ENCODE measurements at regions not wholly inside any gene's neighbourhood (a gene's known extent, or its start where the extent isn't known, plus 50 kb on each side); places are given as distances from the start of the nearest gene placed in this dataset.

- ChIA-PET POLR2A (ENCODE audit: low non-redundant PET) (no interaction called here), CTCF (no interaction called here)
- Histone ChIP-seq H3K36me3 (ENCODE audit: insufficient read depth, low read length, poor library complexity, severe bottlenecking) (no peaks in the 10 kb centered on the region), H3K4me1 (ENCODE audit: insufficient read depth, low read length, poor library complexity, severe bottlenecking) (no peaks in the 10 kb centered on the region), H3K27me3 (replicated peaks; ENCODE audit: insufficient read depth, low read depth, low read length, poor library complexity) (no peaks in the 10 kb centered on the region), H3K27ac (ENCODE audit: low read depth, low read length, poor library complexity, severe bottlenecking) (no peak overlapping the region), H3K9me3 (ENCODE audit: low read depth, low read length, poor library complexity, severe bottlenecking) (no peaks in the 10 kb centered on the region), H3K4me3 (ENCODE audit: low read depth, low read length, poor library complexity, severe bottlenecking) (no peak overlapping the region)
- BruUV-seq (replicated peaks), result no TSS peak
- intact Hi-C loops (cut with micrococcal nuclease; ENCODE audit: unreplicated experiment), result no loop called here
- TF ChIP-seq CTCF (conservative IDR thresholded peaks at IDR 0.05; ENCODE audit: low read depth, low read length), result no peak
- no peak for TF ChIP-seq EZH2 (IDR thresholded peaks at IDR 0.05; ENCODE audit: borderline replicate concordance, low read depth, low read length, poor library complexity, severe bottlenecking)
- DNase-seq (ENCODE audit: low spot score), result peak; percentile 11
Measured at GRCh38 chr15:58260725-58261267, 122.6 kb downstream of the AQP9 start.

- no peaks in the 10 kb centered on the region for H3K4me1 ChIP-seq (ENCODE audit: insufficient read depth, low read length, poor library complexity, severe bottlenecking)
- CTCF ChIA-PET, result no interaction called here
- no peak overlapping the region for H3K4me3 ChIP-seq (ENCODE audit: low read depth, low read length, poor library complexity, severe bottlenecking)
- no peaks in the 10 kb centered on the region for H3K36me3 ChIP-seq (ENCODE audit: insufficient read depth, low read length, poor library complexity, severe bottlenecking)
- no peaks in the 10 kb centered on the region for H3K27me3 ChIP-seq (replicated peaks; ENCODE audit: insufficient read depth, low read depth, low read length, poor library complexity)
- H3K27ac ChIP-seq (ENCODE audit: low read depth, low read length, poor library complexity, severe bottlenecking), result no peak overlapping the region
- no peaks in the 10 kb centered on the region for H3K9me3 ChIP-seq (ENCODE audit: low read depth, low read length, poor library complexity, severe bottlenecking)
- intact Hi-C loops (cut with micrococcal nuclease; ENCODE audit: unreplicated experiment), result no loop called here
- no peak for DNase-seq (ENCODE audit: low spot score)
- POLR2A ChIA-PET (ENCODE audit: low non-redundant PET), result no interaction called here
- no TSS peak for BruUV-seq (replicated peaks)
- TF ChIP-seq CTCF (conservative IDR thresholded peaks at IDR 0.05; ENCODE audit: low read depth, low read length) (no peak), EZH2 (IDR thresholded peaks at IDR 0.05; ENCODE audit: borderline replicate concordance, low read depth, low read length, poor library complexity, severe bottlenecking) (no peak)
Measured at GRCh38 chr15:58261368-58261767, 123.2 kb downstream of the AQP9 start.

- no TSS peak for BruUV-seq (replicated peaks)
- CTCF ChIA-PET, result no interaction called here
- DNase-seq (ENCODE audit: low spot score), result no peak
Measured at GRCh38 chr15:58264053-58264971, 126.1 kb downstream of the AQP9 start.

More at GRCh38 chr15:58264053-58264971, 126.1 kb downstream of the AQP9 start:
- no peaks in the 10 kb centered on the region for H3K4me1 ChIP-seq (ENCODE audit: insufficient read depth, low read length, poor library complexity, severe bottlenecking)
- no peak overlapping the region for H3K4me3 ChIP-seq (ENCODE audit: low read depth, low read length, poor library complexity, severe bottlenecking)
- H3K27ac ChIP-seq (ENCODE audit: low read depth, low read length, poor library complexity, severe bottlenecking), result no peak overlapping the region
- no peaks in the 10 kb centered on the region for H3K9me3 ChIP-seq (ENCODE audit: low read depth, low read length, poor library complexity, severe bottlenecking)
- H3K27me3 ChIP-seq (replicated peaks; ENCODE audit: insufficient read depth, low read depth, low read length, poor library complexity), result no peaks in the 10 kb centered on the region
- TF ChIP-seq EZH2 (IDR thresholded peaks at IDR 0.05; ENCODE audit: borderline replicate concordance, low read depth, low read length, poor library complexity, severe bottlenecking) (no peak), CTCF (conservative IDR thresholded peaks at IDR 0.05; ENCODE audit: low read depth, low read length) (no peak)
- POLR2A ChIA-PET (ENCODE audit: low non-redundant PET), result no interaction called here
- intact Hi-C loops (cut with micrococcal nuclease; ENCODE audit: unreplicated experiment), result no loop called here
- no peaks in the 10 kb centered on the region for H3K36me3 ChIP-seq (ENCODE audit: insufficient read depth, low read length, poor library complexity, severe bottlenecking)
